ENCODE measurements at regions not wholly inside any gene's neighbourhood (a gene's known extent, or its start where the extent isn't known, plus 50 kb on each side); places are given as distances from the start of the nearest gene placed in this dataset.

DNA sequence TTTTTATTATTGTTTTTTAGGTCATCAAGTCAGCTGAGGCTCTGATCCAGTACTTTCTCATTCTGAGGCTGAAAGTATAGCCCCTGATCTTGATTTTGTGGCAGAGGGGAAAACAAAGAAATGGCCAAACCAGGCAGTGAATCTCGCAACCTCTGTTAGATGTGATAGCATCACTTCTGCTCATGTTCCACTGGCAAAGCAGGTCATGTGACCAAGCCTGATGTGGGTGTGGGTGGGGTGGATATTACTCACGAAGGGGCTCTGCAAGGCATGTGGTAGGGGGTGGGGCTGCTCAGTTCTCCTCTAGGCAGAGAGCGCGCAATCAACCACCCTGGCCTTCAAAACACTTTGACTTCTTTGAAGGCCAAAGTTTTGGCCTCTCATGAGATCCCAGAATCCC, 254.2 kb downstream of the MYCN start:
- Histone ChIP-seq H3K23ac (ENCODE audit: insufficient read length) (no peak overlapping the region), H2BK15ac (ENCODE audit: low read length) (no peak overlapping the region), H3K36me3 (ENCODE audit: control insufficient read depth in 2 of 4, insufficient read depth in 4 of 4, low read length in 3 of 4) (no peaks in the 10 kb centered on the region), H3K4me2 (ENCODE audit: insufficient read depth in 1 of 2, low read depth in 2 of 2, low read length in 2 of 2) (no peak overlapping the region), H3K9me3 (ENCODE audit: insufficient read depth in 2 of 2, low read depth in 1 of 2, low read length in 1 of 2) (no peaks in the 10 kb centered on the region), H3K23me2 (ENCODE audit: low read depth, low read length) (no peaks in the 10 kb centered on the region), H2BK120ac (replicated peaks; ENCODE audit: low read depth, low read length) (no peak overlapping the region), H4K5ac (ENCODE audit: insufficient read length, low read depth, low read length) (no peak overlapping the region), H4K91ac (replicated peaks; ENCODE audit: insufficient read length, low read length) (no peak overlapping the region), H3K79me1 (ENCODE audit: low read depth, low read length) (no peaks in the 10 kb centered on the region), H2AFZ (ENCODE audit: low read length) (no peak overlapping the region), H3K4me3 (ENCODE audit: extremely low read depth in 1 of 4, insufficient read depth in 2 of 4, low read depth in 3 of 4, low read length in 4 of 4) (no peak overlapping the region), H2BK20ac (ENCODE audit: low read length) (no peak overlapping the region), H3K56ac (replicated peaks; ENCODE audit: insufficient read length, low read depth, low read length) (no peak overlapping the region), H4K20me1 (replicated peaks in 1 of 2; ENCODE audit: control insufficient read depth in 1 of 2, insufficient read depth in 2 of 2, low read length in 2 of 2) (no peaks in the 10 kb centered on the region), H3K4ac (replicated peaks; ENCODE audit: insufficient read length, low read depth, low read length) (no peak overlapping the region), H2AK5ac (ENCODE audit: low read depth, low read length) (no peak overlapping the region), H3K9ac (replicated peaks in 1 of 4; ENCODE audit: extremely low read depth in 1 of 4, low read depth in 3 of 4, low read length in 3 of 4) (no peak overlapping the region), H3K4me1 (replicated peaks in 1 of 4; ENCODE audit: control insufficient read depth in 3 of 4, insufficient read depth in 4 of 4, low read length in 3 of 4) (no peaks in the 10 kb centered on the region; a peak in 1 of 7 replicates), H3K27me3 (replicated peaks in 1 of 4; ENCODE audit: control insufficient read depth in 3 of 4, extremely low read depth in 1 of 4, insufficient read depth in 3 of 4, low read length in 3 of 4) (no peaks in the 10 kb centered on the region), H3K79me2 (ENCODE audit: control insufficient read depth in 1 of 2, insufficient read depth in 2 of 2, low read length in 2 of 2) (no peaks in the 10 kb centered on the region), H3K14ac (ENCODE audit: insufficient read length) (no peak overlapping the region), H3K18ac (ENCODE audit: extremely low read depth, low read length) (no peak overlapping the region), H3K27ac (ENCODE audit: low read depth, low read length) (no peak overlapping the region), H2BK5ac (ENCODE audit: low read depth, low read length) (no peak overlapping the region), H2BK12ac (ENCODE audit: low read depth, low read length) (no peak overlapping the region), H4K8ac (ENCODE audit: extremely low read depth, insufficient read depth, low read length) (no peak overlapping the region)
- DNase-seq (ENCODE audit: low read depth in 1 of 2, low spot score in 2 of 2), result no peak
- WGBS, 2 experiments (ENCODE audit: extremely low coverage in 1 of 2, insufficient coverage in 1 of 2, insufficient read length in 1 of 2, insufficient replicate concordance in 2 of 2, low coverage in 1 of 2, low lambda C conversion rate in 2 of 2, missing lambda C conversion rate in 1 of 2), result 85% methylated on average over 4 of the region's 4 CpGs; no CpG with 5 or more reads in 1 of the 2 experiments
- ChIA-PET POLR2A (ENCODE audit: partially characterized antibody) (no interaction called here), CTCF (ENCODE audit: partially characterized antibody) (interaction anchor here (0.6 kb wide), 2 partner anchors 116 to 262 kb away, joined by 3 read pairs; no protein-coding TSS in a partner anchor)
- no peak for FAIRE-seq
- TF ChIP-seq SIX5 (IDR thresholded peaks at IDR 0.05; ENCODE audit: low read depth, low read length), result no peak
- no peak for TF ChIP-seq TAF7 (optimal IDR thresholded peaks at IDR 0.05; ENCODE audit: borderline replicate concordance, low read depth, low read length)
- no peak for TF ChIP-seq RFX5 (IDR thresholded peaks at IDR 0.05; ENCODE audit: borderline replicate concordance, low read depth, low read length)
- TF ChIP-seq SIRT6 (IDR thresholded peaks at IDR 0.05; ENCODE audit: low read length), result no peak
- TF ChIP-seq BCL11A (IDR thresholded peaks at IDR 0.05; ENCODE audit: low read depth in 2 of 2, low read length in 2 of 2), result no peak
- no peak for TF ChIP-seq GABPA (IDR thresholded peaks at IDR 0.05; ENCODE audit: borderline replicate concordance, insufficient read depth, low read length)

Measured in H1 (cell line).